ENCODE measurements at regions not wholly inside any gene's neighbourhood (a gene's known extent, or its start where the extent isn't known, plus 50 kb on each side); places are given as distances from the start of the nearest gene placed in this dataset.

DNA sequence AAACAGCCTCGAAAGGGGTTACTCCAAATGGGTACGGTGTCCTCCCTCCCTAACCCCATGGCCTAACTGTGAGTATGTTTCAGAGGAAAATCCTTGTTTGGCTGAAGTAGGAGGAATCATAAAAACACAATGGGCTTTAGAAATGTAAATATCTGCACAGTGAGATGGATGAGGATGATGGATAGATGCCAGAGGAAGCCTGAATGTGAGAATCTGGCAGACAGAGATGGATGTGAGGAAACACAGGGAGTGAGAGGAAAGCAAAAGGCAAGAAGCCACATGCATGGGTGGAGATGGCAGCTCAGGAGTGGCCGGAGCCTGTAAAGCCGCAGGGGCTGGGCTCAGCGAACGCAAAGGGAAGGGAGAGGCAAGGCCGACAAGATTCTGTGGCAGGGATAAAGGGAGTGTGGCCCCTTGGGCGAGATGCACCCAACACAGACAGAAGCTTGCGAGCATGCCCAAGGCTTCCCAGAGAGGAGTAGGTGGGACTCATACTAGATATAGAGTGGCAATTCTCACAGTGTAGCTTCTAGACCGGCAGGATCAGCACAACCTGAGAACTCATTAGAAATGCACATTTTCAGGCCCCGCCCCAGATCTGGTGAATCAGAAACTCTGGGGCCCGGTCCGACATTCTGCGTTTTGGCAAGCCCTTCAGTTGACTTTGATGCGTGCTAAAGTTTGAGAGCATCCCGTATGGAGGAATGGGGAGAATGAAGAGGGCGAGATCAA, 237.3 kb upstream of the CADM1 start:
- no peak for DNase-seq (ENCODE audit: low read depth in 2 of 2)

DNA sequence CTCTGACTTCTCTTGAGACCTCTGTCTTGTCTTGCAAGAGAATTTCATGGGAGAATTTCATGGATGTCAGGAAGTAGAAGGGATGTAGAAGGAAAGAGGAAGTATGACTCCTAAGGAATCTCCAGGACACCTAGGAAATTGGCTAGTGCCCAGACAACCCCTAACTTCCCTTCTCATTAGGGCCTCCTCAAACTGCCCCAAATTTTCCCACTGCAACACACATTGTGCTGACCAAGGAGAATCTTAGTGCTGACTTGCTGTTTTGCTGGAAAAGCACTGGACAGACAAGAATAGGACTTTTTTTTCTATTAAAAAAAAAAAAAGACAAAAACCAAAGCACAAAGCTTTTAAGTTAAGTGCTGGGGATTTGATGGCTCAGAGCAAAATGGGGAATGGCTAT, 236.1 kb upstream of the CADM1 start:
- DNase-seq (ENCODE audit: low read depth in 2 of 2) = no peak

DNA sequence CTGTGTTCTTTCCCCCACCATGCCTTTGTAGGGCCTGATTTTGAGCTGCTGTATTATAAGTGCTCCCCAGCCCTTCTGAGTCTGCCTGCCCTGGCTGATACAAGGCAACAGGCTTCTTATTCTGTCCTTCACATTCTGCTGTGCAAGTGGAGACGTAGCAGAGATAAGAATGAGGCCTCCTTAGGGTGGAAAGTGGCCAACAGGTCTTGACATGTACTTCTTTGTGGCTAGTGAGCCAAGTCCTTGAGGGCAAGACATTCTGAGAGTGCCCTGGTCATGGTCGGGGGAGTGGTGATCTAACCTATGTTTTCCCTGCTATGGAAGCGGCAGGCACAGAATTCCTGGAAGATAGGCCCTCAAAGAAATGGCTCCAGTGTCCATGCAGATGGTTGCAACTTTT, 235.7 kb upstream of the CADM1 start:
- DNase-seq (ENCODE audit: low read depth in 2 of 2) = no peak

DNA sequence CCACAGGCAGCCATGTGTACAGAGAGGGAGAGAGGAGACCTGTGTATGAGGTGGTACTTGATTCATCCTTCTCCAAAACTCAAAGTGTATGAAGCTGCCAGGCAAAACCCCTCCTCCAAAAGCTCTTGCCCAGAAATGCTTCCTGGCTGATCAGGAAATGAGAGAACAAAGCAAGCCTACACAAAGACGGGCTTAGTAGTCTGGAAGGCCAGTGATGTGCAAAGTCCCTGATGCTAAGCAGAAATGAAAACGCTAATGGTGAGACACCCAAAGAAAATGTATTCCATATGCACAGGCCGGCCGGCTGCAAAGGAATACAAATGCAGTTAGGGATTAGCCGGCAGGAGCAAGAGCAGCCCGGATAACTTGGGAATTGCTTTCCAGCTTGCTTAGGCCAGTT, 234.9 kb upstream of the CADM1 start:
- DNase-seq (ENCODE audit: low read depth in 2 of 2) = no peak

DNA sequence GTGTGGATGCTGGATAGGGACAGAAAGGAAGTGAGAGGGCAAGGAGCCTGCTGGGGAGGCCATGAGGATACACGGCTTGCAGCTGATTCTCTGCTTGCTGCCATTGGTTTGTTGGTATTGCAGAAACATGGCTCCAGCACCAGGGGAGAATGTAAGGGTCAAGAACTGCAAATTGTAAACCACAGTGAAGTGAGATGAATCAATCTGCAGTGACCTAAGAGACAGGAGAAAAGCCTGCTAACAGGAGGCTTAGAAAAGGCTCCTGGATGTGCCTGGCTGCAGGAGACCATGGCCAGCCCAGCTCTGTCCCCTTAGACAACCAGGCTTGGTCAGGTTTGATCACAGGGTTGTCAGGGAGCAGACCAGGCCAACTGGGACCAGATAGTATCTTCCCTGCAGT, 233.7 kb upstream of the CADM1 start:
- DNase-seq (ENCODE audit: low read depth in 2 of 2) = no peak

DNA sequence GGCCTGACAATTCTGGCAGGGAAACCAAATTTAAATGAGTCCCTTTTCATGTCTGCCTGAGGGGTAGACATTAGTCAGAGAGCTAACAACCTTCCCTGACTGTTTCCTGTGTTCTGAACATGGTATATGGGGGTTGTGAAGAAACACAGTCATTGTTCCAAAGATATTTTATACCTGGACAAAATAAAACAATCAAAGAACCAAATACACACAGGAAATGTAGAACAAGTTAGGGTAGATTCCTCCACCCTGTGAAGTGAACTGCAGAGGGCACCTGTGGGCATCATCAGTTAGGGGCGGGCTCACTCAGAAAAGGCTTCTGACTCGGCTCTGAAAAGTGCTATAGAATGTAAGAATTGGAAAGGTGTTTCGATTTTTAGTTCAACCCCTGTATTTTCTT, 231.9 kb upstream of the CADM1 start:
- DNase-seq (ENCODE audit: low read depth in 2 of 2) = no peak

DNA sequence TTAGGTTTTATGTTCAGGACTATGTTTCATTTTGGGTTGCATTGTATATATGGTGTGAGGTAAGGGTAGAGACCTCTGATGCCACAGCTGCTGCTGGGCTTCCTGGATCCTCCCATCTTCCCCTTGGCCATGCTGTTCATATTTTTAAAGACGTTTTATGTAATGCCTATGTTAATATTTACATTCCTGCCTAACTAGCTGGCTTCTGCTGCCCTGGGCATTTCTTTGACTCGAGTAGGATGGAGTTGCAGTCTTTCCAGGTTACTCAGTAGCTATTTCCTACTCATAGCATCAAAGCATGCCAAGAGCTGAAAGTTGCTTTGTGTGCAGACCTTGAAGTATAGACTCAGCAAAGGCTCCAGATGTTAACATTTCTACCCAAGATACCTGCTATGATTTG, 220.5 kb upstream of the CADM1 start:
- no peak for DNase-seq (ENCODE audit: low read depth in 2 of 2)

DNA sequence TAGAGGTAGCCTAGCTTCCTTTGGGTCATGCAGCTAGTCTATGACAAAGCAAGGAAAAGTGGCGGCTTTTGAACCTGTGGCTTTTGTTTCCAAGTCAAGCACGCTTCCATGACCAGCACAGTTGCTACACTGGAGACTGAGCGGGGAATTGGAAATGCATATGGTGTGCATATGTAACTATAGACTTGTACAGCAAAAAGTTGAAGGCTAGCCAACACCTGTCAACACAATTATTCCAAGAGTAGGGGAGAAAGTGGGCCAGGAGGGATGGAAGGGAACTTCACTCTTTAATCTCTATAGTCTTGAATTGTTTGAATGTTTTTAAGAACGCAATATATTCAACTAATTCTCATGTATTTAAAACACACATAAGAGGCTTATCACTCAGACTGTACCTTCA, 218.5 kb upstream of the CADM1 start:
- no peak for DNase-seq (ENCODE audit: low read depth in 2 of 2)

DNA sequence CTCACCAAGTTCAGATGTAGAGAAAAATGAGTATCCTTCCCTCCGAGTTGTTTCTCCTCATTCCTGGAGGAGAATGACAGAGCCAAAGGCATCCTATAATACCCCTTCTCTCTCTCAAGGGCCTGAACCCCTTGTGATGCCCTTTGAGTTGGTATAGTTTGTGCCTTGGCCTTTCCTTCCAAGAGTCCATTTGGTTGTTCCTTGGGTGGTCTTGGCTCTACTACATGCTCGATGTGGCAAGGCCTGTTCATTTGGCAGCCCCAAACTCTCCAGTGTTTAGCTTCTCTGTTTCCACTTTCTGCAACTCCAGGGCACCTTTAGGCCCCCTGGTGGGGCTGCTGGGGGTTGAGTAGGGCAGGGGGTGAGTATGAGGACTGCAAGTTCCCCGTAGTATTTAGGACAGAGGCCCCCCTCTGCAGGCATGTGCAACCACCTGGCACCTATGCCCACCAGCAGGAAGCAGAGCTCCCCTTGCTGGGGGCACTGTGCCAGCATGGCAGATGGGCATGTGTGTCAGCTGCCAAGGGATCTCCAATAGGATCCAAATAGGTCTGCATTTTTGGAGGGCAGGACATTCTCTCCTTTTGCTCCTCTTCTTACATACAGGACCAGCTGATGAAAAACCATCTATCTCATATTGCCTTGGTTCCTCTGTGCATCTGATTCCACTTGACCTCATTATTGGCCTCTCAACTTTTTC, 217.2 kb upstream of the CADM1 start:
- no peak for DNase-seq (ENCODE audit: low read depth in 2 of 2)

DNA sequence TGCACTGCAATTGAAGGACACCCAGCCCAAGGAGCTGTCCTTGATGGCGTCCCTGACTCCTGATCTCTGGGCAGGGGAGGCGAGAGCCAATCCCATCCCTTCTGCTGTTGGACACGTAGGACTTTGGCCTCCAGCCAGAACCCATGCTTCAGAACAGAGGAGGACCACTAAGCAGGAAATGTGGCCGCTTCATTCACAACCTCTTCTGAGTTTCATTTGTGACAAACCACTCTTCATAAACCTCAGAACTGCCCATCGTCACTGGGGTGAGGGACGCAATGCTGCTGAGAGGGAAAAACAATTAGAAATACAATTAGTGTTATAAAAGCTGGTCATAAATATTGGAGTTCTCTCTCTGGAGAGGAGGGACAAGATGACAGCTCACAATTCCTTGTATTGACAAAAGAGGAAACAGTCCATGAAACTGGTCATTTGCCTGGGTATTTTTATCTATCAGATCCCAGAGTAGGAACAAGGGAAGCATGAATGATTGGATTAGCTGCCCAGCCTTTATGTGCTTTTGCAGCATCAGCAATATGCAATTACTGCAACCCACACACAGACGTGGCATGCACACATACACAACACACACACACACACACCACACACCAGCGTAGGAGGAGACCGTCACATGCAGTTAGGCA, 216.5 kb upstream of the CADM1 start:
- no peak for DNase-seq (ENCODE audit: low read depth in 2 of 2)

DNA sequence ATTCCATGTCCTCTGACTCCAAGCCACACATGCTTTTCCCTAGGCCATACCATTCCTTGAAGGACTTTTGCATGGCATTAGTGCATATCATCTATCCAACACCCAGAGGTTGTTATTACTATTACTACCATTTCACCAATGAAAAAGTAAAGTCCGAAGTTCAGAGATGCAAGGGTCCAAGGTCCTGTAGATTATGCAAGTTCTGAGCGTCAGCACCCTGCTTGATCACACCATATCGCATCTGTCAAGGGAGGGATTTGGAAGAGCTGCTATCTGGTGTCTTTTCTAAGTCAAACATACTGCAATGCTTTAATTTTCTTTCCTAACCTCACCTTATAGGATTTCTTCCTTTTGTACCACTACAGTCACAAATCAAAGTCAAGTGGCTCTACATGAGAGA, 214.7 kb upstream of the CADM1 start:
- no peak for DNase-seq (ENCODE audit: low read depth in 2 of 2)

DNA sequence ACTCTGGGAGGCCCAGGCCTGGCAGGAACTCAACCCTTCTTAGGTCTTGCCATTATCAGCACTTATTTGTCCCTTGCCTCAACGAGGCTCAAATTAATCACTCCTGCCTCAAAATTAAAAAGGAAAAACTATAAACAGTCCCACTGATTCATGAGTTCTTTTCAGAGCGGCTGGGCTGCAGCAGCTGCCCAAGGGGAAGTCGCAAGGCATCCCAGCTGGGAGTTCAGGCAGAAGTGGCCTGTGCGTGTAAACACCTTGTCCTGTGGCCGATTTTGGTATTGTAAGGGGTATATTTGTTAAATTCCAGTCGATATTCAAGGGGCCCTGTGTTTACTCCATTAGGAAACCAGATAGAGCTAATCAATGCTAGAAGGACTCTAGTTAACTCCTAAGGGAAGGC, 213.9 kb upstream of the CADM1 start:
- DNase-seq (ENCODE audit: low read depth in 2 of 2) = no peak

DNA sequence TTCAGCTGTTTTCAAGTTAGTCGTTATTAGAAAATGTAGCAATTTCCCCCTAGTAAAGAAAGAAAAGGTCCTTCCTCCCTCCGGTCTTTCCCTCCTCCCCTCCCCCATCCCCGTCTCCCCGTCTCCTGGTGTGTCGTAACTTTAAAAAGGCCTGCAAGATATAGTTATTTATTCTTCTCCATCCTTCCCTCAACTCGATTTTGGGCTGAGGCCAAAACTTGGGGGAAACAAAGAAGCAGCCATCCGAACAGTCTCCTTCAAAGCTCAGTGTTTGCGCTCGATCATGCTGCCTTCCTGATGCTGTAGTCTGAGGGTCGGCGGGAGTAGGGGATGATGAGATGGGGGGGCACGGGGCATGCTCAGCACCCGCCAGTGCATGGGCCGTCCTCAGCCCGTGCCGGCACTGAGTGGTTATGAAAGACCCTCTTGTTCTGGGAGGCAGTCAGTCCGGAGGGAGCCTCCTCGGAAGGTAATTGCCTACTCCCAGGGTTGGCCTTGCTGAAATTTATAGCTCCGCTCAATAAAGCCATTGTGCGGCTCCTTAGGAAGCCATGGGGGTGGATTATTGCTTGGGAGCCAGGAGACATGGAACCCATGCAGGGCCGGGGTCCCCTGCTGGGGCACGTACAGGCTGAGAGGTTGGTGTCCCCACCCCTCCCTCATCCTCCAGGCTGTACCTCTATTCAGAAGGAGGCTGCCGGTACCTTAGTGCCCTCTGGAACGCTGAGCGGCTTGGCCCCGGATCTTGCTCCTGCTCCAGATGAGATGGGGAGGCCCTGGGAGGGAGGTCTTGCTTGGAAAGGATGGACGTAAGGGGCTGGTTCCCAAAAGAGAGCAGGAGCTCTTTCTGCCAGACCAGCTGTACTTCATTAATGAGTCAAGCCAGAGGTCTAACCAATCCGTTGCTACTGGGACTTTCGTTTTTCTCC, 212.7 kb upstream of the CADM1 start:
- DNase-seq (ENCODE audit: low read depth in 2 of 2) = no peak

DNA sequence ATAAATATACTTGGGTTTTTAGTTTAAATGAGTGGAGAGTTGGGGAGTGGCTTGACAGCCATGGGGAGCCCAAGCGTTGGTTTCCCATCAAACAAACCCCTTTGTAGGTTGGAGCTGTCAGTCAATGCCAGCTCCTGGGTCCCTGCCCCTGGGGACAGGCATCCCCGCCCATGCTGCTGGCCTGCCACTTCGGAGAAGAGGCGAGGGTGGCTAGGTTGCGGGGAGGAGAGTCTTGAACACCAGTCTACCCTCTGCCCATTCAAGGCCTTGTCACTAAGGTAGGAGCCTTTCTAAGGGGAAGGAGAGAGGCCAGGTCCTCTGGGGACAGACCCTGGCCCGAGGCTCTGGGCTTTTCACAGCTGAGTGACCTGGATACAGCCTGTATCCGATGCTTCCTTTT, 211.9 kb upstream of the CADM1 start:
- no peak for DNase-seq (ENCODE audit: low read depth in 2 of 2)

DNA sequence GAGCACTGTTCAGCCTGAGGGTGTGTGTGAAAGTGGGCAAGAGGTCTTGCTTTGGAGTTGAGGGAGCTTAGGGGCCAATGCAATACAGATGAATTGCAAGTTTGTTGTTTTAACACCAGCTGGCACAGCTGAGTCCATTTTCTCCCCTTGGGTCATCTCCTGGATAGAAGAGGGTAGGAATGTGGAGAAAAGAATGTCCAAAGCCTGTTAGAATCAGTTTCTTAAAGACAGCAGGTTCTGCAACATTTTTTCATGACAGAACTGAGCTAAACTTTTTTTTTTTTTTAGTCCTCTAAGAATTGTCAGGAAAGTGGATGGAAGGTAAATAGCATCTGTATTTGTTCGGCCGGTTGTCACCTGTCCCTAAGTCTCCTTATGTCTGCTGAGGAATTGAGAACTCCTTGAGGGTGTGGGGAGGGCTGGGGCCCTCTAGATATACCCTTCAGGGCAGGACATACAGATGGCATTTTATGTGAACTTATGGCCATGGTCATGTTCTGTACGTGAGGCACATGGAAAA, 211.1 kb upstream of the CADM1 start:
- no peak for DNase-seq (ENCODE audit: low read depth in 2 of 2)

DNA sequence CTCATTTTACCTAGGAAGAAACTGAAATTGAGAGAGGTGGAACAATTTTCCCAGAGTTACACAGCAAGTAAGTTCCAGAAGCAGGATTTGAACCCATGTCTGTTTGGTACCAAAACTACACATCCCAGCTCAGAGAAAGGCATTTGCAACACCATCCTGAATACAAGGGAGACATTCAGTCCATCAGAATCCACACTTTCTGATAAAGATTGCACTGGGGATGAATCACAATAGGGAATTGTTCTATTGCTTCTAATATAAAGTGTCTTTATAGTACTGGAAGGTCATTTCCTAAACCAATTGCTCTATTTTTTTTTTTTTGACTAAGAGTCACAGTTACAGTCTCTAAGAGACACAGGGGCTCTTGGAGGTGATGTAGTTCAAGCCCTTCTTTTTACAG, 208.1 kb upstream of the CADM1 start:
- DNase-seq (ENCODE audit: low read depth in 2 of 2) = no peak

DNA sequence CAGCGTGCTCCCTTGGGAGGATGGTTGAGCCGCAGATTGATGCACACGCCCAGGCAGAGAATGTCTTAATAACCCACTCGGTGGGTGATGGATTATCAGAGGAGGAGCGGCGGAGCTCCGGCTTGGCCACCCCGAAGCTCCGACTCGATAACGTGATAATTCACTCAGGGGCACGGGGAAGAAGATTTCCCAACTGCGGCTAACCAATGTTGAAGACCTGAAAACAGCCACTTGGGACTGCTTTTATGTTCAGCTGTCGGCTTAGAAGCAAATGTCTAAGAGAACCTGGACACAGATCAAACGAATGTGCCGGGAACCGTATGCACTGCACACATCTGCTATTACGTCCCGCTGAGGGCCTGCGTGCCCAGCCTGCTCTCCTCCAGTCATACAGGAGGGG, 206.8 kb upstream of the CADM1 start:
- no peak for DNase-seq (ENCODE audit: low read depth in 2 of 2)

DNA sequence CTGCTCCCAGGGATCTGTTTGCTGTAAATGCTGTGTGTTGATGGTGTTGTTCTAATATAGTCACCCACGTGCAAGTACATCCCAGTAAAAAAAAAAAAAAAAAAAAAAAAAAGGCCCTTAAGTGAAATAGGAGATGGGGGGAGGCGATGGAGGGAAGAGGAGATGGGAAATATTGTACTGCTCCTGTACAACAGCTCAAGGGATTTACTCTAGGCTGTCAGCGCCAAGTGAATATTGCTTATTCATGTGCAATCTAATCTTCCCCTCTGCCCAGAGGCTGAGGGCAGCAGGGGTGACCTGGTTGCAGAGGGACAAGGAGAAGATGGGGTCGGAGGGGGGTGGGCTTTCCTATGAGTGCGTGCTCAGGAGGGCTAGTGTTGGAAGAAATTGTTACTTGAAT, 206.2 kb upstream of the CADM1 start:
- no peak for DNase-seq (ENCODE audit: low read depth in 2 of 2)

DNA sequence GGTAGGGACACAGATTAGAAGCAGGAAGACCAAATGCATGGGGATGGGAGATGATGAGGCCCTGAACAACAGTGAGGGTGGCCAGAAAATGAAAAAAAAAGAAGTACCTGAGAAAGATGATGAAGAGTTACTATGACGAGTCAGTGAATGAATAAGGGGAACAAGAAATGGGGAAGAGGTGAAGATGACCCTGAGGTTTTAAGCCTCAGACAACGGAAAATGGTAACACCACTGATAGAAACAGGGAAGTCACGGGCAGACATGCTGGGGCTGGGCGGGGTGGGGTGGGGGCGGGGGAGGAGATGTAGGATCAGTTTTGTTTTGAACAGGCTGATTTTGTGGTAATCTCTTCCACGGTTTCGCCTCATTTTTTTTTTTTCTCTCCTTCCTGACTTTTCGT, 205.1 kb upstream of the CADM1 start:
- DNase-seq (ENCODE audit: low read depth in 2 of 2) = no peak

DNA sequence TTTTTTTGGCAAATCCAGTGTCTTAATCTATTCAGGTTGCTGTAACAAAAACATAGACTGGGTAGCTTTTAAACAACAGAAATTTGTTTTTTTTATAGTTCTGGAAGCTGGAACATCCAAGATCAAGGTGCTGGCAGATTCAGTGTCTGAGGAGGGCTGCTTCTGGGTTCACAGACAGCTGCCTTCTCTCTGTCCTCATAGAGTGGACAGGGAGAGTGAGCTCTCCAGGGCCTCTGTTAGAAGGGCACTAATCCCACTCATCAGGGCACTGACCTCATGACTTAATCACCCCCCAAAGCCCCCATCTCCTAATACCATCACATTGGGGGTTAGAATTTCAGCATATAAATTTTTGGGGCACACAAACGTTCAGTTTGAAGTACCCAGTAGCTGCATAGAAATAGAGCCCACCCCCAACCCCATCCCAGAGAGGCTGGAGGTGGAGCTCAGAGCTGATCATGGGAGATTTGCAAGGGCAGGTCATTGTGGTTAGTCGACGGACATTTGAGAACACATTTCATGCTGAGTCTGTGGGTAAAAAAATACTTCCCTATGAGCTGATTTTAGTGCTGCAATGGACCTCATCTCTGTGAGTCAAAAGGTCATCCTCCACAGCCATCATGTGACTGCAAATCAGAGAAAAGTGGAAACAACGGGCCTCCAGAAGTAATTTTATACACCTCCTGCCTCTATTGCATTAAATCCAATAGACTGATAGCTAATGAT, 203.1 kb upstream of the CADM1 start:
- DNase-seq (ENCODE audit: low read depth in 2 of 2) = no peak

DNA sequence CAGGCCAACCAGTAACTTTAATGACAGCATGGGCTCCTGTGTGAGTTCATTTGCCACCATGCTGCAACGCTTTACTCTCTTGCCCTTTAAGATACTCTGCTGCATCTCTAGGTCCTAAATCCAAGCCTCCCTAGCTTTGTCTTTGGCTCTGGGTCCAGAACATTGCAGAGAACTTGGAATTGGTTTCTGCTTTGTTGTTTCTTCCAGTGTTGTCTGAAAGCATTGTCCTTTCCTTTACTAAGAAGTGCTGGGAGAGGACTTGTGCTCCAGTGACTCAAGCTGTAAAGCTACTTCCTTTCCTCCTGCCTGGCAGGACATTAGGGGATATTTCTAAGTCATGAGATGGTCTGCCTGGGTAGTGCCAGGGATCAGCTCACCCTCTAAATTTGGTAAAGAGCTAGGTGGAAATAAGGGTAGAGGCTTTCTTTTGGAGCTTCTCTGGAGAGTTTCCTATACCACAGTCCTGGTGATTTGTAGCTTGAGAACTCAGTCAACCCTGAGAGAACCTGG, 202.5 kb upstream of the CADM1 start:
- no peak for DNase-seq (ENCODE audit: low read depth in 2 of 2)

Measured in activated CD8-positive, alpha-beta memory T cell treated with anti-CD3 and anti-CD28 coated beads for 4 hours (primary cell).